A172 (cell line): ENCODE measurements at regions not wholly inside any gene's neighbourhood (a gene's known extent, or its start where the extent isn't known, plus 50 kb on each side); places are given as distances from the start of the nearest gene placed in this dataset.
A peak's percentile ranks its signal among the peaks of the same experiment; 100 is the strongest.
"Not testable (repeated sequence)": the region's sequence is repeated elsewhere in the genome, so short reads cannot be mapped to it uniquely, and the experiment has no call there.

Source experiments
- DNase-seq: peaks from one replicate; pipeline ENCODE4 v3.0.0-alpha.2; 2015; ENCODE audit warnings: low spot score

- DNase-seq = peak; percentile 10
These were observed 376.3 kb upstream of the UBE2E3 start for GRCh38 chr2:180604077-180604476.

- DNase-seq = no peak
These were observed 379.4 kb upstream of the UBE2E3 start for GRCh38 chr2:180601016-180601415.

GRCh38 chr2:180599804-180600203 is 380.6 kb upstream of the UBE2E3 start:
- DNase-seq = no peak

- no peak for DNase-seq
These were observed 383.2 kb upstream of the UBE2E3 start for GRCh38 chr2:180597179-180597578.

DNA sequence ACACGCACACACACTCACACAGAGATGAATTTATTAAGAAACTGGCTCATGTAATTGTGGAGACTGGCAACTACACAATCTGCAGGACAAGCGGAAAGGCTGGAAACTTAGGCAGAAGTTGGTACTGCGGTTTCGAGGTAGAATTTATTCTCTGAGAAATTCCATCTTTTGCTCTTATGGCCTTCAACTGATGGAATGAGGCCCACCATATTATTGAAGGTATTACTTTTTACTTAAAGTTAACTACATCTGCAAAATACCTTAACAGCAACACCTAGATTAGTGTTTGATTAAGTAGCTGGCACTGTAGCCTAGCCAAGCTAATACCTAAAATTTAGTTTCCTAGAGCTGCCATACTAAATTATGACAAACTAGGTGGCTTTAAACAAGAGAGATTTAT is 384.0 kb upstream of the UBE2E3 start:
- no peak for DNase-seq

- no peak for DNase-seq
These were observed 388.5 kb upstream of the UBE2E3 start for GRCh38 chr2:180591947-180592346.

- DNase-seq = not testable (repeated sequence)
These were observed 389.2 kb upstream of the UBE2E3 start for GRCh38 chr2:180591093-180591781.

- no peak for DNase-seq
These were observed 396.8 kb upstream of the UBE2E3 start for GRCh38 chr2:180583441-180584140.

- no peak for DNase-seq
These were observed 401.0 kb upstream of the UBE2E3 start for GRCh38 chr2:180579388-180579787.

DNA sequence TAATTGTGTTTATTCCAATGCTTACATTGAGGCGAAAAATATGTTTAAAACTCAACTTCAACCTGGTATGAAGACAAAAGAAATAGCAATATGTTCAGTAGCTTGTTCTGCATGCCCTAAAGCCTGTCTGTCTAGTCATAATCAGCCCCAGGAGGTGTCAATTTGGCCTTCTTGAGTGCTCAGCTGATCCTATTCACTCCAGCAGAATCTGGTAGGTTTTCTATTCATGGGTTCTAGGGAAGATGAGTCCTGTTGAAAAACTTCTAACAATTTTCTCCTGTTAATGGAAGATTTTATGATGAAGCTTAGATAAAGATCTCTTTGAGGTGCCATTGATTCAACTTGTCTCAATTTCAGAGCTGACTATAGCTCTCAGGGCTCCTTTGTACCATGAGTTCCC is 402.0 kb upstream of the UBE2E3 start:
- no peak for DNase-seq

GRCh38 chr2:180577567-180577966 is 402.8 kb upstream of the UBE2E3 start:
- DNase-seq = no peak

DNA sequence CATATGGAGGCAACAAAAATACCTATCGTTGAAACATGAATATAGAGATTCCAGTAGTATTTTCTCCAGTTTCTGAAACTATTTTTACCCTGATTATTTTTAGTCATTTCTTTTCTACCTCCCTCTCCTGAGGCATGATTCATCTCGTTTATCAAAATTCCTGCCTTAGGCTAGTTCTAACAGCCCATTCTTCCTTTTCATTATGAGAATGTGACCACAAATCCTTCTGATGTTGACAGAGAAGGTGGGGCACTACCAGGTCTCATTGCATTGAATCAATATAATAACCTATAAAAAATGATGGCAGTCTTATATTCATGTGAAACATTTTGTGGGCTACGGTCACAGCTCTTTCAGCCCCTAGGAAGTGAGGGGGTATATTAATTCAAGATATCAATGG is 406.5 kb upstream of the UBE2E3 start:
- DNase-seq = peak; percentile 78

- no peak for DNase-seq
These were observed 408.1 kb upstream of the UBE2E3 start for GRCh38 chr2:180572346-180572745.

DNA sequence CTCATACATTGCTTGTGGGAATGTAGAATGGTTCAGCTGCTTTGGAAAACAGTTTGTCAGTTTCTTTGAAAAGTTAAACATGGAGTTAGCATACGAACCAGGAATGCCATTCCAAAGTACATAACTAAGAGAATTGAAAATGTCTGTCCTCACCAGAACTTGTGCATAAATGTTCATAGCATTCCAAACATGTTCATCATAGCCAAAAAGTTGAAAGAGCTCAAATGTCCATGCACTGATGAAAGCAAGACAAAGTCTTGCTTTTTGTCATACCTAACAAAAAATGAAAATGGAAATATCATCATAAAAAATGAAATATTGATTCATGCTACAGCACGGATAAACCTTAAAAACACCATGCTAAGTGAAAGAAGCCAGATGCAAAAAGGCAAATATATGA is 408.8 kb upstream of the UBE2E3 start:
- peak; percentile 19 for DNase-seq

- DNase-seq = peak; percentile 59
These were observed 409.5 kb upstream of the UBE2E3 start for GRCh38 chr2:180570864-180571263.

GRCh38 chr2:180564051-180564450 is 416.4 kb upstream of the UBE2E3 start:
- no peak for DNase-seq

GRCh38 chr2:180562378-180562777 is 418.0 kb upstream of the UBE2E3 start:
- DNase-seq = no peak

GRCh38 chr2:180559771-180560170 is 420.6 kb upstream of the UBE2E3 start:
- DNase-seq = no peak

- no peak for DNase-seq
These were observed 421.4 kb upstream of the UBE2E3 start for GRCh38 chr2:180559038-180559437.

- no peak for DNase-seq
These were observed 424.9 kb upstream of the UBE2E3 start for GRCh38 chr2:180555391-180555965.

DNA sequence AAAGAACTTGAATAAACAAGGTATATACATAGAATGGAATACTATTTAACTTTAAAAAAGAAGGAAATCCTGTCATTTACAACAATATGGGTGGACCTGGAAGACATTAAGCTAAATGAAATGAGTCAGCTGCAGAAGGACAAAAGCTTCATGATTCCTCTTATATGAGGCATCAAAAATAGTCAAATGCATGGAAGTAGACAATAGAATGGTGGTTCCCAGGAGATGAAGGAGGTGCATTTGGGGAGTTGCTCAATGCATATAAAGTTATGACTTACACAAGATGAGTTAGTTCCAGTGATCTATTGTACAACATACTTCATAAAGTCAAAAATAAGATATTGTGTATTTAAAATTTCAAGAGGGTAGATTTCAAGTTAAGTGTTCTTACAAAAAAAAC is 426.1 kb upstream of the UBE2E3 start:
- DNase-seq = no peak

GRCh38 chr2:180553094-180553715 is 427.2 kb upstream of the UBE2E3 start:
- no peak for DNase-seq

- no peak for DNase-seq
These were observed 437.9 kb upstream of the UBE2E3 start for GRCh38 chr2:180542511-180542910.
